GM18498 (cell line): ENCODE measurements at regions not wholly inside any gene's neighbourhood (a gene's known extent, or its start where the extent isn't known, plus 50 kb on each side); places are given as distances from the start of the nearest gene placed in this dataset.
"Not testable (repeated sequence)": the region's sequence is repeated elsewhere in the genome, so short reads cannot be mapped to it uniquely, and the experiment has no call there.

Experiments used
- ATAC-seq: cut with Tn5 transposase; IDR thresholded peaks from one replicate; pipeline ENCODE4 v1.9.1; 2021; ENCODE audit warnings: mild to moderate bottlenecking, moderate library complexity; ENCODE audit not compliant: unreplicated experiment

DNA sequence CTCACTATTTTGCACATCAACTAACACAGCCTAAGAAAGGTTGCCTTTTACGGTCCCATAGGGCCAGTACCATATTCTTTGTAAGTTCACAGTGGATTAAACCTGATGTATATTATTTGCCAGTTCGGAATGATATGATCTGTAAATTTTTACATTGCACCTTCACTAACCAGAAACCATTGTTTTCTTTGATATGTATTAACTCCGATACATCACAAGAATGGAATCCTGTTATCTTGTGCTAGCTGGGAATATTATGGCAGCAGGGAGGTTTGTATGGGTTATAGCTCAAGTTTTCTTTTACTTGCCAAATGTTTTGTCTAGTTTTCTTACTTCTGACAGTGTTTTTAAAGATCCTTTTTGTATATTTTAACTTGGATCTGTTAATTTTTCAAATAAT is 51.4 kb upstream of the S1PR1 start:
- no peak for ATAC-seq

DNA sequence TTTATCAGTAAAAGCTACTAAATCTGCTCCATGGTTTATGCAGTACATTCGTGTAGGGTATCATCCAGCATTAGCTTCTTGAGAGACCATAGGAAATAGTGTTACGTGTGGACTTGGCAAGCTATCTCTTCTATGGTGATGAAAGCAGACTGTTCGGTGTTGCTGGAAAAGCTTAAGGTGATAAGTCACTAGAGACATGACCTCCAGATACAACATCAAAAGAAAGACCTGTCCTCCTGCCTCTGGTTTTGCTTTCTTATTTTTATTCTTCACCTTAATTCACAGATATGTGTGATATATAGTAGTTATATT is 53.5 kb upstream of the S1PR1 start:
- ATAC-seq: no peak

DNA sequence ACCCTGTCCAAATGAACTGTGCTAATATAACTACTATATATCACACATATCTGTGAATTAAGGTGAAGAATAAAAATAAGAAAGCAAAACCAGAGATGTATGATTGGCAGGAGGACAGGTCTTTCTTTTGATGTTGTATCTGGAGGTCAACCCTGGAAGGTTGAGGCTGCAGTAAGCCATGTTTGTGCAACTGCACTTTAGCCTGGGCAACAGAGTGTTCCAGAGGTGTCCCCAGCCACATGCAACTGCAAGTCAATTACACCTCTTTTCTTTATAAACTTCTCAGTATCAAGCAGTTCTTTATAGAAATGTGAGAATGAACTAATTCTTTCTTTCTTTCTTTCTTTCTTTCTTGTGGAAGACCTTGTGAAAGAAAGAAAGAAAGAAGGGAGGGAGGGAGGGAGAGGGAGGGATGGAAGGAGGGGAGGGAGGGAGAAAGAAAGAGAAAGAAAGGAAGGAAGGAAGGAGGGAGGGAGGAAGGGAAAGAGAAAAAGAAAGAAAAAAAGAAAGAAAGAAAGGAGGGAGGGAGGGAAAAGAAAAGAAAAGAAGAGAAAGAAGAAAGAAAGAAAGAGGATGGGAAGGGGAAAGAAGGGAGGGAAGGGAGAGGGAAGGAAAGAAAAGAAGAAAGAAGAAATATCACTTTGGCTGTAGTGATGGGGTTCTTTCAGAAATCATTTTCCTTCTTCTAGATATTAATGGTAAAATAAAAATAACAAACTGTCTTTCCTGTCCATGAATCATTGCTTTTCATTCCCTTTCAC is 54.0 kb upstream of the S1PR1 start:
- ATAC-seq: no peak

GRCh38 chr1:101181930-101182329 is 54.9 kb upstream of the S1PR1 start:
- no peak for ATAC-seq

DNA sequence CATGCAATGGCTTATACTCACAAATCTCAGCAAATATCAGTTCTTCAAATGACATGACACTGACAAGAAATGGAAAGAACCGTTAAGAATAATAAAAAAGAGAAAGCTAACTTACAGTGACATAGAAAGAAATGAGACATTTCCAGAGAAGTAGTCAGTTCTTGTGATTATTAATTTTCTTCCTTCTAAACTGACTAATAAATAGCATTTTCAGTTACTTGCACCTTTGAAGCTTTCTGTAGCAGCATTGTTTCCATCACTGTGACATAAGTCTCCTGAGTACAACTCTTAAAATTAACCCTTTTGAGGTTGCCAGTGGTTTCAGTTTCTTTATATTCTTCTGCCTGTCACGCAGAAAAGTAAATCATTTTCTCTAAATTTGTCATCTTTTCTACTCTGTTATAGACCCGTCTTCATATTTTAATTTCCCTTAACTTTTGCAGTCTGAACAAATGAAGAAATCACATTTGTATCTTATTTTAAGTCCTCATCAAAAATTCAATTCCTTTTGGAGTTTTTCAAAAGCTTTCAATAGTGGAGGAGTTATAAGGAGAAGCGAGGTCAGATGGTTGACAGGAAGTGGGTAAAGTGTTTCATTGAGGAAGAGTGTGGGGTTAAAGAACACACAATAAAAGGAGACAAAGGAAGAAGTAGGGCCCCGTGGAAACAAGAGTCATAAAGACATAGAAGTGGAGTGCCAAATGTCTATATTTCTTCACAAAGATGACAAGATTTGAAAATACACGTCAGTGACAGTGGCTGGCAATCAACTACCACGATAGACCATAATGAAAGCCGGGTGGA is 57.9 kb upstream of the S1PR1 start:
- ATAC-seq: peak; percentile 89

DNA sequence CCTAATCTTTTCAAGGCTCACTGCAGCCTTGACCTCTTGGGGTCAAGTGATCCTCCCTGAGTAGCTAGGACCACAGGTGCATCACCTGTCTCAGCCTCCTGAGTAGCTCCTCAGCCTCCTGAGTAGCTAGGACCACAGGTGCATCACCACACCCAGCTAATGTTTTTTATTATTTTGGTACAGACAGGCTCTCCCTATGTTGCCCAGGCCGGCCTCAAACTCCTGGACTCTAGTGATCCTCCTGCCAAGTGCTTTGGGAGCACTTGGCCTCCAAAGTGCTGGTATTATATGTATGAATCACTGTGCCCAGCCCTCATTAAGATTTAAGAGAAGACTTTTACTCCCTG is 58.5 kb upstream of the S1PR1 start:
- peak; percentile 5 for ATAC-seq

DNA sequence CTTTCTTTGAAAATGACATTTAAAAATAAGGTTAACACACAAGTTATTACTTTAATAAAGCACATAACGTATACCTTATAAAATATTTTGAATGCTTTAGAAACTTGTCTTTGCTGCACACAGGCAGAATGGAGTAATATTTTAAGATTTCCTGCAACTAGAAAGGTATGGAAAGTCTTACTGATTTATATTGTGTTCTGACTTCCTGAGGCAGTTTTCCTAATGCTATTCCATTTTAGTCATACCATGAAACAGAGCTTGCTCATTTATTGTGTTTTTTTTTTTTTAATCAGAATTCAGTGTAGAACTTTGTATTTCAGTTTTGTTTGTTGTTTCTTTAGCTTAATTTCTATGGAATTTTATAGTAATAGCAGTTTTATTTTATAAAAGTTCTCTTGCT is 60.9 kb upstream of the S1PR1 start:
- ATAC-seq: no peak

DNA sequence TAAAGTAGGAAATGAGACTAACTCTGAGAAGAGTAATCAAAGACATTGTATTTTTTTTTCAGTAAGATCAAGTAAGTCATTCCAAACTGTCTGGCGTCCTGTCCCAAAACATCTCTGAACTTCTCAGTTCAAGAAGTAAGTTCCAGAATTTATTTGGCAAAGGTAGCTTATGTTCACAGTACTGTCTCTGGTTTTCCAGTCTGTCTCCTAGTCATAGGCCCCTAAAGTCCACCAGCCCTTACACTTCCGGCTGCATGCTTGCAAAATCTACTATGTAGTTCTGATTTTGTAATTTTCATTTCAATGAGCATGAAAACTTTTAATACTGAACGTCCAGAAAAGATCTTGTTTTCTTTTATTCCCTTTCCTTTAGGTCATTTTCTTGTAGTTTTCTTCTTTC is 61.4 kb upstream of the S1PR1 start:
- ATAC-seq: no peak

- ATAC-seq: no peak
These were observed 62.1 kb upstream of the S1PR1 start for GRCh38 chr1:101174722-101175121.

GRCh38 chr1:101174298-101174697 is 62.5 kb upstream of the S1PR1 start:
- not testable (repeated sequence) for ATAC-seq

- ATAC-seq: no peak
These were observed 66.2 kb upstream of the S1PR1 start for GRCh38 chr1:101170506-101171050.

GRCh38 chr1:101167891-101168290 is 68.9 kb upstream of the S1PR1 start:
- no peak for ATAC-seq

DNA sequence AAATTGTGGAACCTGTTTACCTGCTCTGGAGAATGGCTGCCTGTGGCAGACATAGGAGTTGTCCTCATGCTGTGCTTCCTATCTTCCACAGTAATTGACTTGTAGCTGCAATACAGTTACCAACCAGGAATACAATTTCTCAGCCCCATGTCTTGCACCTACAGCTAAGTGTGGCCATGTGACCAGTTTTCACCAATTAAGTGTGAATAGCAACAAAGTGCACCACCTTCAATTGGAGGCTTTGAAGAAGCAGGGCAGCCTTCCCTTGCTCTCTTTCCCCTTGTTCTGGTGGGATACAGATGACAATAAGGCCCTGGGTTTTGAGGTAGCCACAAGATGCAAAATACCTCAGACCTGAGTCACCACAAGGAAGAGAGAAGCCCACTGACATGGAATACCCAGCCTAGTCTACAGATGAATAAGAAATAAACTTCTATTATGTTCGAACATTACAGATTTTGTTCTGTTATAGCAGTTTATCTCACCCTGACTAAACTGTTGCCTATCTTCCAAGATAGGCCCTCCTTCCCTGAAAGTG is 70.2 kb upstream of the S1PR1 start:
- ATAC-seq: no peak

DNA sequence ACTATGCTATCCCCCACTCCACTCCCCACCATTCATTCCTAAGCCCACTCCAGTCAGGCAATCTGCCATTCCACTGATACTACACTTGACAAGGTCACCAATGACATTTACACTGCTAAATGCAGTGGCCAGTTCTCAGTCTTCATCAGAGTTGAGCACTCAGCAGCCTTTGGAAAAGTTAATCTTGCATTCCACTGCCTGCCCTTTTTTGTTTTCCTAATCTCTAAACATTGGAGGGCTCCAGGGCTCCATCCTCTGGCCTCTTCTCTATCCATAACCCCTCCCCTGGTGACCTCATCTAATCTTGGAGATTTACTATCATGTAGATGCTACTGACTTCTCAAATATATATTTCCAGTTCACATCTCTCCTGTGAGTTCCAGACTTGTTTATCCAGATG is 70.9 kb upstream of the S1PR1 start:
- ATAC-seq: no peak

DNA sequence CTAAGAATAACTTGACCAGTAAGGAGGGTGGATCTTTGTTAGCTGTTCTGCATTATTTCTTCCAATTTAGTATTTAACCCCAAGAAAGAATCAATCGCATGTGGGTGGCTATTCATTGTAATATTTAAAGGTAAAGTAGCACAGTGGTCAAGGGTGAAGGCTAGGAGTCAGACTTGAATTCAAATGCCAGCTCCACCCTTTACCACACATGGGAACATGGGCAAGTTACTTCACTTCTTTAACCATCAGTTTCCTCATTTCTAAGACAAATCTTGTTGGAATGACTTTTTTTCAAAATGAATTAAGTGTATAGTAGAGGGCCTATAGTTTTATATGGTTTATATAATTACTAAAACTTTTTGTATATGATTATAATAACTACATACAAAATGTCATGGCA is 71.3 kb upstream of the S1PR1 start:
- ATAC-seq: no peak

DNA sequence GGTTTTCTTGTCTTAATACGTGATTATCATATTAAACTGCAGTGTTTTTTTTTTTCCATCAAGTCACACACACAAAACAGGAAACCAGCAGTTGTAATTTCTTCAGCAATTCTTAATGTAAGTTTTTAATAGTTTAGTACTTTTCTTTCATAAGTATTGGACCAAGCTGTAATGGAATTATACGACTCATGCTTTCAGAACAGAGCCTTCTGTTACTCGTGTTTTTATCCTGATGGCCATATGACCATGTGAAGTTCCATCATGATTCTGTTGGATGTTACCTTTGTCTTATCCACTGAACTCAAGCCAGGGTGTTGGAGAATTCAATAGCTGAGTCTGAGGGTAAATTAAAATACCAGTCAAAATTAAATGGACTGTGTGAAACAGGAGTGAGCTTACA is 72.0 kb upstream of the S1PR1 start:
- no peak for ATAC-seq

- no peak for ATAC-seq
These were observed 73.8 kb upstream of the S1PR1 start for GRCh38 chr1:101162736-101163735.

GRCh38 chr1:101162300-101162699 is 74.5 kb upstream of the S1PR1 start:
- no peak for ATAC-seq

GRCh38 chr1:101161619-101162018 is 75.2 kb upstream of the S1PR1 start:
- ATAC-seq: no peak

GRCh38 chr1:101158424-101158823 is 78.4 kb upstream of the S1PR1 start:
- ATAC-seq: peak; percentile 58

DNA sequence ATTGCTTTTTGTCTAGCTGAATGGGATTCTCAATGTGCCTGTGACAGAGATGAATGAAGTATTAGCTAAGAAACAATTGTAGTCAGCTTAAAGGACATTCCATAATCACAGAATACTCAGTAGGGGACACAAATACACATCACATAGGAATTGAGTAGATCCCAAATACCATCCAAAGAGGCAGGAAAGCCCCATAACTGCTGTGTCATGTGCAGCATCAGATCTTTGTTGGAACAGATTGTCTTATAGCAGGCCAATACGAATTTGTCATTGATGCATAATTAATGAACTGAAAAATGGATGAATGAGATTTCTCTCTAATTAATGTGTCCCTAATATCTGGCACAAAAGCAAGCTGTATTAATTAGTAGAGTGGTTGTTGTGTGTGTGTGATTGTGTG is 82.3 kb upstream of the S1PR1 start:
- ATAC-seq: no peak
